ENCODE measurements at regions not wholly inside any gene's neighbourhood (a gene's known extent, or its start where the extent isn't known, plus 50 kb on each side); places are given as distances from the start of the nearest gene placed in this dataset.

- no peak for TF ChIP-seq POLR2A (IDR thresholded peaks at IDR 0.05; ENCODE audit: low read length)
- TF ChIP-seq GATA1 (IDR thresholded peaks at IDR 0.05; ENCODE audit: low read depth, low read length) = no peak
Observed at GRCh38 chrX:36847496-36847895, 160.7 kb upstream of the FAM47C start.
